ENCODE measurements at regions not wholly inside any gene's neighbourhood (a gene's known extent, or its start where the extent isn't known, plus 50 kb on each side); places are given as distances from the start of the nearest gene placed in this dataset.

- intact Hi-C loops (cut with DNase I) = no loop called here
- no peaks in the 10 kb centered on the region for H3K9me3 ChIP-seq
- no peak overlapping the region for H3K4me3 ChIP-seq
- peaks cover 0 to 34% (median 0%) of the 10 kb centered on the region in 4 donors for H3K27me3 ChIP-seq
- DNase-seq (ENCODE audit: extremely low spot score) = no peak
- TF ChIP-seq POLR2AphosphoS5 (IDR thresholded peaks at IDR 0.05) = no peak
- no peak for TF ChIP-seq EP300 (IDR thresholded peaks at IDR 0.05)
- no peak overlapping the region for H3K27ac ChIP-seq (replicated peaks in 1 of 4)
- no peaks in the 10 kb centered on the region for H3K36me3 ChIP-seq
- WGBS = 62% methylated on average over 7 of the region's 7 CpGs
- no peaks in the 10 kb centered on the region for H3K4me1 ChIP-seq
These were observed 196.7 kb downstream of the SH3BP4 start for GRCh38 chr2:235148201-235149170.

- Histone ChIP-seq H3K27me3 (peaks cover 0 to 39% (median 0%) of the 10 kb centered on the region in 4 donors), H3K9me3 (no peaks in the 10 kb centered on the region), H3K36me3 (no peaks in the 10 kb centered on the region), H3K4me3 (no peak overlapping the region), H3K4me1 (no peaks in the 10 kb centered on the region), H3K27ac (replicated peaks in 1 of 4) (no peak overlapping the region)
- WGBS = 46% methylated on average over 4 of the region's 4 CpGs
- intact Hi-C loops (cut with DNase I) = no loop called here
- no peak for TF ChIP-seq POLR2AphosphoS5 (IDR thresholded peaks at IDR 0.05)
- TF ChIP-seq POLR2A (IDR thresholded peaks at IDR 0.05; ENCODE audit: low read depth) = no peak
- no peak for TF ChIP-seq EP300 (IDR thresholded peaks at IDR 0.05)
- TF ChIP-seq CTCF (IDR thresholded peaks at IDR 0.05) = no peak
- DNase-seq (ENCODE audit: extremely low spot score) = no peak
These were observed 197.4 kb downstream of the SH3BP4 start for GRCh38 chr2:235149240-235149659.

GRCh38 chr2:235149736-235150135 is 197.9 kb downstream of the SH3BP4 start:
- H3K9me3 ChIP-seq = no peaks in the 10 kb centered on the region
- H3K4me1 ChIP-seq = no peaks in the 10 kb centered on the region
- intact Hi-C loops (cut with DNase I) = no loop called here
- no peak for TF ChIP-seq POLR2AphosphoS5 (IDR thresholded peaks at IDR 0.05)
- no peak for TF ChIP-seq POLR2A (IDR thresholded peaks at IDR 0.05; ENCODE audit: low read depth)
- no peak for TF ChIP-seq EP300 (IDR thresholded peaks at IDR 0.05)
- no peak for TF ChIP-seq CTCF (IDR thresholded peaks at IDR 0.05)
- no peak for DNase-seq (ENCODE audit: extremely low spot score)
- no peak overlapping the region for H3K4me3 ChIP-seq
- peaks cover 0 to 43% (median 0%) of the 10 kb centered on the region in 4 donors for H3K27me3 ChIP-seq
- H3K27ac ChIP-seq (replicated peaks in 1 of 4) = no peak overlapping the region
- WGBS = 91% methylated on average over 1 of the region's 1 CpG
- H3K36me3 ChIP-seq = no peaks in the 10 kb centered on the region

GRCh38 chr2:235151152-235151551 is 199.3 kb downstream of the SH3BP4 start:
- H3K27ac ChIP-seq (replicated peaks in 1 of 4) = no peak overlapping the region
- no peaks in the 10 kb centered on the region for H3K36me3 ChIP-seq
- H3K27me3 ChIP-seq = peaks cover 0 to 52% (median 0%) of the 10 kb centered on the region in 4 donors
- H3K4me3 ChIP-seq = no peak overlapping the region
- intact Hi-C loops (cut with DNase I) = no loop called here
- WGBS = 93% methylated on average over 2 of the region's 2 CpGs
- no peaks in the 10 kb centered on the region for H3K4me1 ChIP-seq
- H3K9me3 ChIP-seq = no peaks in the 10 kb centered on the region
- no peak for TF ChIP-seq CTCF (IDR thresholded peaks at IDR 0.05)
- no peak for TF ChIP-seq EP300 (IDR thresholded peaks at IDR 0.05)
- TF ChIP-seq POLR2AphosphoS5 (IDR thresholded peaks at IDR 0.05) = no peak
- no peak for TF ChIP-seq POLR2A (IDR thresholded peaks at IDR 0.05; ENCODE audit: low read depth)
- no peak for DNase-seq (ENCODE audit: extremely low spot score)

GRCh38 chr2:235155163-235155562 is 203.3 kb downstream of the SH3BP4 start:
- Histone ChIP-seq H3K27ac (replicated peaks in 1 of 4) (no peak overlapping the region), H3K4me1 (no peaks in the 10 kb centered on the region), H3K27me3 (peaks cover 0 to 47% (median 0%) of the 10 kb centered on the region in 4 donors), H3K9me3 (no peaks in the 10 kb centered on the region), H3K4me3 (no peak overlapping the region), H3K36me3 (no peaks in the 10 kb centered on the region)
- TF ChIP-seq POLR2AphosphoS5 (IDR thresholded peaks at IDR 0.05) = no peak
- TF ChIP-seq CTCF (IDR thresholded peaks at IDR 0.05) = no peak
- TF ChIP-seq EP300 (IDR thresholded peaks at IDR 0.05) = no peak
- TF ChIP-seq POLR2A (IDR thresholded peaks at IDR 0.05; ENCODE audit: low read depth) = no peak
- DNase-seq (ENCODE audit: extremely low spot score) = no peak
- intact Hi-C loops (cut with DNase I) = no loop called here
- WGBS = 91% methylated on average over 5 of the region's 5 CpGs
